Stimulated activated CD4-positive, alpha-beta T cell treated with anti-CD3 and anti-CD28 coated beads, Interleukin-1b, Interleukin-23, amount 100 ng/mL, for 24 hours (primary cell): ENCODE measurements at regions not wholly inside any gene's neighbourhood (a gene's known extent, or its start where the extent isn't known, plus 50 kb on each side); places are given as distances from the start of the nearest gene placed in this dataset.
"Not testable (repeated sequence)": the region's sequence is repeated elsewhere in the genome, so short reads cannot be mapped to it uniquely, and the experiment has no call there.

ENCODE experiments used
- DNase-seq, 4 experiments: peaks; one replicate each; pipeline ENCODE4 v3.0.0-alpha.2; 2020; ENCODE audit warnings: low read depth in 4 of 4, low spot score in 1 of 4

GRCh38 chr6:122214605-122215318 lies 184.7 kb upstream of the HSF2 start:
- no peak for DNase-seq

GRCh38 chr6:122220254-122220653 lies 179.2 kb upstream of the HSF2 start:
- no peak for DNase-seq

GRCh38 chr6:122222761-122223160 lies 176.7 kb upstream of the HSF2 start:
- DNase-seq, result no peak

GRCh38 chr6:122223251-122223650 lies 176.2 kb upstream of the HSF2 start:
- no peak for DNase-seq

GRCh38 chr6:122238861-122239260 lies 160.6 kb upstream of the HSF2 start:
- DNase-seq, result no peak

GRCh38 chr6:122246906-122247658 lies 152.4 kb upstream of the HSF2 start:
- DNase-seq, result no peak

- DNase-seq, result no peak
These were observed 151.3 kb upstream of the HSF2 start for GRCh38 chr6:122248001-122248669.

- DNase-seq, result no peak
These were observed 150.6 kb upstream of the HSF2 start for GRCh38 chr6:122248844-122249243.

- DNase-seq, result no peak
These were observed 140.6 kb upstream of the HSF2 start for GRCh38 chr6:122258839-122259238.

- no peak for DNase-seq
These were observed 134.9 kb upstream of the HSF2 start for GRCh38 chr6:122264557-122264956.

- DNase-seq, result no peak
These were observed 133.7 kb upstream of the HSF2 start for GRCh38 chr6:122265755-122266154.

GRCh38 chr6:122268394-122268793 lies 131.1 kb upstream of the HSF2 start:
- no peak for DNase-seq

- DNase-seq, result no peak
These were observed 122.8 kb upstream of the HSF2 start for GRCh38 chr6:122276637-122277036.

- not testable (repeated sequence) for DNase-seq
These were observed 119.1 kb upstream of the HSF2 start for GRCh38 chr6:122280105-122281021.

- no peak for DNase-seq
These were observed 115.6 kb upstream of the HSF2 start for GRCh38 chr6:122283884-122284283.

GRCh38 chr6:122284848-122285247 lies 114.6 kb upstream of the HSF2 start:
- no peak for DNase-seq

- DNase-seq, result no peak
These were observed 114.0 kb upstream of the HSF2 start for GRCh38 chr6:122285292-122285913.

- DNase-seq, result no peak
These were observed 112.9 kb upstream of the HSF2 start for GRCh38 chr6:122286512-122286911.

- DNase-seq, result no peak
These were observed 109.5 kb upstream of the HSF2 start for GRCh38 chr6:122289762-122290539.

- no peak for DNase-seq
These were observed 102.4 kb upstream of the HSF2 start for GRCh38 chr6:122297010-122297409.
